Stomach (tissue), 8 donors: ENCODE measurements at regions not wholly inside any gene's neighbourhood (a gene's known extent, or its start where the extent isn't known, plus 50 kb on each side); places are given as distances from the start of the nearest gene placed in this dataset.
"Not testable (repeated sequence)": the region's sequence is repeated elsewhere in the genome, so short reads cannot be mapped to it uniquely, and the experiment has no call there.

Experiments used
- DNase-seq, 2 donors: peaks; one replicate each; pipeline versions ENCODE4 v3.0.0 to v3.0.0-alpha.2; 2013 to 2019
- H3K27ac ChIP-seq, 5 donors: fragments of 200-600 bp in 4 of 5; sonication (generic) in 4 of 5; one replicate each; pipeline ENCODE4 v1.5.1; 2013 to 2019; ENCODE audit warnings: mild to moderate bottlenecking in 1 of 5, moderate library complexity in 1 of 5
- H3K27me3 ChIP-seq, 3 donors: fragments of 200-600 bp; sonication (generic); one replicate each; pipeline ENCODE4 v1.5.1; 2017 to 2019; ENCODE audit warnings: mixed run types in 1 of 3
- H3K36me3 ChIP-seq, 4 donors: fragments of 200-600 bp; sonication (generic); 1 replicate in 3 of 4; 2 replicates in 1 of 4; pipeline ENCODE4 v1.5.1; 2016 to 2019
- H3K4me1 ChIP-seq, 4 donors: fragments of 200-600 bp; sonication (generic); one replicate each; pipeline ENCODE4 v1.5.1; 2016 to 2019
- H3K4me3 ChIP-seq, 4 donors: fragments of 200-600 bp; sonication (generic) in 3 of 4; one replicate each; pipeline ENCODE4 v1.5.1; 2016 to 2019; ENCODE audit warnings: mild to moderate bottlenecking in 1 of 4
- H3K9me3 ChIP-seq, 4 donors: fragments of 200-600 bp; sonication (generic); one replicate each; pipeline ENCODE4 v1.5.1; 2016 to 2019
- EP300 ChIP-seq: sonication (generic); formaldehyde crosslinking; IDR thresholded peaks from one replicate; pipeline ENCODE4 v1.6.1; 2017; ENCODE audit warnings: antibody characterized with exemption
- POLR2A ChIP-seq, 4 donors: fragments of 450-650 bp; IDR thresholded peaks; one replicate each; pipeline ENCODE4 v1.6.1; 2016; ENCODE audit warnings: antibody characterized with exemption in 4 of 4, control low read depth in 2 of 4, mild to moderate bottlenecking in 1 of 4, moderate library complexity in 1 of 4
- POLR2AphosphoS5 ChIP-seq, 3 donors: sonication (generic); formaldehyde crosslinking; IDR thresholded peaks; one replicate each; pipeline ENCODE4 v1.6.1; 2016; ENCODE audit warnings: antibody characterized with exemption in 3 of 3
- WGBS, 5 donors: extraction: QIAGEN DNeasy Blood & Tissue Kit in 3 of 5; methylation state at CpG; one replicate each; pipeline versions ENCODE4 v1.1.5 to v1.1.7; 2013 to 2018; 5-methylcytosine and 5-hydroxymethylcytosine counted together
- intact Hi-C: fragments of 100-400 bp; cut with DNase I; formaldehyde crosslinking; loops from one replicate; pipeline ENCODE4 v1.15.1; 2023; ENCODE audit warnings: low total_unique reads
- TF ChIP-seq, protein P1 (sequence below), 7 experiments: fragments of 450-650 bp in 4 of 7; fragments of 200-600 bp in 3 of 7; sonication (generic) in 3 of 7; IDR thresholded peaks; one replicate each; pipeline ENCODE4 v1.5.1; 2016 to 2019; ENCODE audit warnings: antibody characterized with exemption in 7 of 7, control low read depth in 2 of 7, mild to moderate bottlenecking in 1 of 7
- donor health status: healthy with polysubstance abuse.
- donor health status: Bipolar disorder and iron deficiency.
- donor health status: healthy.

DNA sequence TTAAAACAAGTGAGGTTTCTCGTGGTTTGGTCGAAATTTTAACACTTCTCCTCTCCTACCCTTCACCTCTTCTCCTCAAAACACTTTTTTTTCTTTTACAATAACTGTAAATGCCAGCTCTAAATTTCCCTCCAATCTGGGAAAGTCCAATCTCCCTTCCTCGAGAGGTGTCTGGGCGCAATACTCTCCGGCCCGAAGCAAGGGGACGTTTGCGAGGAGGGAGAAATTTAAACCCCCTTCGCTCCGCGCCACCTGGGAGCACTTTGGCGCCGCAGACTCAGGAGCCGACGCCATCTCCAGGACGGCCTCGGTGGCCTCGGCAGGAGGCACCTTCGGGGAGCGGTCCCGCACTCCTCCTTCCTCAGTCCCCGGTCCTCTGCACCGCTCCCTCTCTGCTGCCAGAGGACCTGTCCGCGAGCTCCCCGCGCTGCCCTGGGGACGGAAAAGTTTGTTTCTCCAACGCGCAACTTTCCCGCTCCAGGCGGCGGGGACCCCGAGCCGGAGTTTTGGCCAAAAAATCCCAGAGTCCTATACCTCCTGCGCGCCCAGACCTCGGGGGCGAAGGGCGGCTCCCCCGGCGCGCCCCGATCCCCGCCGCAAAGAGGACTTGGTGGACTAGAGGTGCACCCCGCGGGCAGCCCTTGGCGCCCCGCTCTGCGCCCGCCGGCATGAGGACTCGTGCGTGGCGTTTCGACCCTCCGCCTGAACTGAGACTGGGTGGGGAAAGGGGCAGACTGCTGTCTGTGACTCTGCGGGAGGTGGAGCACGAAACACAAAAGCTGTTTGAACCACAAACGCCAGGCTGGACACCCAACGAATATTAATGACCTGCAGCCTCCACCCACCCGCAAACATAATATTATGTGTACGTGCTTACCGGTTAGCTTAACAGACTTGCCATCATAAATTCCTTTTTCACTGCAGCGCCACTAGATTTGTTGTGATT is 95.2 kb upstream of the HMGA2 start:
- DNase-seq = peak in 1 of 2 donors; percentile 55
- no peak overlapping the region for H3K27ac ChIP-seq
- H3K27me3 ChIP-seq = peaks cover 11 to 92% (median 40%) of the 10 kb centered on the region in 3 donors
- 5 to 9% (median 6%) methylated on average over 32 to 66 of the region's 66 CpGs for WGBS, 5 donors
- intact Hi-C loops = no loop called here
- peaks cover 6 to 13% (median 9%) of the 10 kb centered on the region in 4 donors for H3K4me1 ChIP-seq
- no peaks in the 10 kb centered on the region for H3K36me3 ChIP-seq
- no peaks in the 10 kb centered on the region for H3K9me3 ChIP-seq
- peak overlapping the region in 1 of 4 donors; percentile 29 for H3K4me3 ChIP-seq
- TF ChIP-seq POLR2A (IDR thresholded peaks at IDR 0.05) = no peak
- no peak for TF ChIP-seq POLR2AphosphoS5 (IDR thresholded peaks at IDR 0.05)
- TF ChIP-seq, protein P1, sequence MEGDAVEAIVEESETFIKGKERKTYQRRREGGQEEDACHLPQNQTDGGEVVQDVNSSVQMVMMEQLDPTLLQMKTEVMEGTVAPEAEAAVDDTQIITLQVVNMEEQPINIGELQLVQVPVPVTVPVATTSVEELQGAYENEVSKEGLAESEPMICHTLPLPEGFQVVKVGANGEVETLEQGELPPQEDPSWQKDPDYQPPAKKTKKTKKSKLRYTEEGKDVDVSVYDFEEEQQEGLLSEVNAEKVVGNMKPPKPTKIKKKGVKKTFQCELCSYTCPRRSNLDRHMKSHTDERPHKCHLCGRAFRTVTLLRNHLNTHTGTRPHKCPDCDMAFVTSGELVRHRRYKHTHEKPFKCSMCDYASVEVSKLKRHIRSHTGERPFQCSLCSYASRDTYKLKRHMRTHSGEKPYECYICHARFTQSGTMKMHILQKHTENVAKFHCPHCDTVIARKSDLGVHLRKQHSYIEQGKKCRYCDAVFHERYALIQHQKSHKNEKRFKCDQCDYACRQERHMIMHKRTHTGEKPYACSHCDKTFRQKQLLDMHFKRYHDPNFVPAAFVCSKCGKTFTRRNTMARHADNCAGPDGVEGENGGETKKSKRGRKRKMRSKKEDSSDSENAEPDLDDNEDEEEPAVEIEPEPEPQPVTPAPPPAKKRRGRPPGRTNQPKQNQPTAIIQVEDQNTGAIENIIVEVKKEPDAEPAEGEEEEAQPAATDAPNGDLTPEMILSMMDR (IDR thresholded peaks at IDR 0.05) = no peak
- no peak for TF ChIP-seq EP300

DNA sequence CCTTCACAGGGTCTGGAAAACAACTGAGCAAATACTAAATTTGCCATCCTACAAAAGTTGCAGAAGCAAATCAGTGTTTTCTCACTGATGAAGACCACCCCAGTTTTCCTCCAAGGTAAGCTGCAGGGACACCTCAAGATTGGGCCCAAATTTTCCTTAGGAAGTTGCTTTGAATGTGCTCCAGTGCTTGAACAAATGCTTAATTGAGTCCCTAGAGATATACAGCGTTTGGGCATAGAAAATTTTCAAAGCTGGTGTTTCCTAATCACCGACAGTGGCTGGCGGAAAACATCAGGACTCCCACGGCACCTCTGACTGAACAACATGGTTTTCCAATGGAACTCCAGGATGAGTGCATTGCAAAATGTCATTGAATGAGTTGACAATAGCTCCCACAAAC is 92.5 kb upstream of the HMGA2 start:
- TF ChIP-seq POLR2A (IDR thresholded peaks at IDR 0.05) (no peak), EP300 (no peak), POLR2AphosphoS5 (IDR thresholded peaks at IDR 0.05) (no peak)
- TF ChIP-seq, protein P1 (IDR thresholded peaks at IDR 0.05) = no peak
- H3K4me3 ChIP-seq = no peak overlapping the region
- intact Hi-C loops = no loop called here
- 77 to 87% (median 85%) methylated on average over 4 of the region's 4 CpGs for WGBS, 5 donors
- H3K4me1 ChIP-seq = peaks cover 6 to 13% (median 9%) of the 10 kb centered on the region in 4 donors
- peaks cover 11 to 78% (median 36%) of the 10 kb centered on the region in 3 donors for H3K27me3 ChIP-seq
- DNase-seq = no peak
- H3K9me3 ChIP-seq = no peaks in the 10 kb centered on the region
- no peak overlapping the region for H3K27ac ChIP-seq
- H3K36me3 ChIP-seq = no peaks in the 10 kb centered on the region

DNA sequence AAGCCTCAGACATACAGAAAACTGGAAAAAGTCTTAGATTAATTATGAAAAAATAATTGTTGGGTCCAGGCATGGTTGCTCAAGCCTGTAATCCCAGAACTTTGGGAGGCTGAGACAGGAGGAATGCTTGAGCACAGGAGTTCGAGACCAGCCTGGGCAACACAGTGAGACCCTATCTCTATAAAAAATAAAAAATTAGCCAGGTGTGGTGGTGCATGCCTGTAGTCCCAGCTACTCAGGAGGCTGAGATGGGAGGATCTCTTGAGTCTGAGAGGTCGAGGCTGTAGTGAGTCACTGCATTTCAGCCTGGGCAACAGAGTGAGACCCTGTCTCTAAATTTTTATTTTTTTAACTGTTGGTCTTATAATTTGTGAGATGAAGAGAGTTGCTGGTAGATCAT is 90.6 kb upstream of the HMGA2 start:
- H3K36me3 ChIP-seq, DNase-seq, H3K4me3 ChIP-seq, H3K9me3 ChIP-seq, intact Hi-C loops, H3K27ac ChIP-seq: not testable (repeated sequence)
- H3K4me1 ChIP-seq = peaks cover 6 to 10% (median 8%) of the 10 kb centered on the region in 4 donors
- 66 to 85% (median 77%) methylated on average over 2 of the region's 2 CpGs for WGBS, 5 donors
- H3K27me3 ChIP-seq = peaks cover 9 to 66% (median 19%) of the 10 kb centered on the region in 3 donors

DNA sequence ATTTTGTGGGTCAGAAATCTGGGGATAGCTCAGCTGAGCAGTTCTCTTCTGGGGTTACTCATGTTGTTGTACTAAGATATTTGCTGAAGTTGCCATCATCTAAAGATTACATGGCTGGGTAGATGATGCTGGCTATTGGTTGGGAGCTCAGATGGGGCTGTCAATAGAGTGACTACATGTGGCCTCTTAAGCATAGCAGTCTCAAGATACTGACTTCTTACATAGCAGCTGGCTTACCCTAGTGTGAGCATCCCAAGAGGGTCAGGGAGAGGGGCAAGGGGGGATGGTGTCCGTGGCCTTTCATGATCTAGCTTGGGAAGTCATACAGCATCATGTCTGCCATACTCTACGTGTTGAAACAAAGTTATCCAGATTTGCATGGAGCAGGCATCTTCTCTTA is 90.1 kb upstream of the HMGA2 start:
- no peak for DNase-seq
- no peak overlapping the region for H3K4me3 ChIP-seq
- no peak overlapping the region for H3K27ac ChIP-seq
- H3K36me3 ChIP-seq = no peaks in the 10 kb centered on the region
- H3K9me3 ChIP-seq = no peaks in the 10 kb centered on the region
- peaks cover 1 to 5% (median 3%) of the 10 kb centered on the region in 4 donors for H3K4me1 ChIP-seq
- TF ChIP-seq POLR2A (IDR thresholded peaks at IDR 0.05) = no peak
- TF ChIP-seq, protein P1 (IDR thresholded peaks at IDR 0.05) = no peak
- no peak for TF ChIP-seq EP300
- no peak for TF ChIP-seq POLR2AphosphoS5 (IDR thresholded peaks at IDR 0.05)
- H3K27me3 ChIP-seq = peaks cover 3 to 60% (median 14%) of the 10 kb centered on the region in 3 donors
- WGBS, 5 donors = 68 to 85% (median 73%) methylated on average over 2 of the region's 2 CpGs
- intact Hi-C loops = no loop called here

DNA sequence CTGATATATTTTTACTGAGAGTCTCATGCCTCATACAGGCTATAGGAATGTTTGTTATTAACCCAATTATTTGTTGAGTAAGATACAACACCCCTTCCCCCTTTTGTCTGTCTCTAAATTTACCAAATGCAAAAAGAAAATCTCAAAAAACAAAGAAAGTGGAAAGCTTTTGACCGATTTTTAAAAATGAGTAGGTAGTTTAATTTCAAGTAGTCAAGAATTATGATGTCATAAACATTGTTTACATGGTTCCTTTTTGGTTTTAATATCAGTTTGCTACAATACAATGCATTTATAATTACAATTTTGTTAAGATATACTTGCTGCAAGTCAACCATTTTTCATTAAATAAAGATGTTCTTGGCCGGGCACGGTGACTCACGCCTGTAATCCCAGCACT is 84.7 kb upstream of the HMGA2 start:
- no peak overlapping the region for H3K27ac ChIP-seq
- H3K9me3 ChIP-seq = no peaks in the 10 kb centered on the region
- no peak for DNase-seq
- 85 to 95% (median 94%) methylated on average over 4 of the region's 4 CpGs for WGBS, 5 donors
- no peak overlapping the region for H3K4me3 ChIP-seq
- no peaks in the 10 kb centered on the region for H3K36me3 ChIP-seq
- intact Hi-C loops = no loop called here
- peaks cover 16 to 22% (median 21%) of the 10 kb centered on the region in 4 donors for H3K4me1 ChIP-seq
- no peak for TF ChIP-seq EP300
- no peak for TF ChIP-seq POLR2A (IDR thresholded peaks at IDR 0.05)
- no peak for TF ChIP-seq POLR2AphosphoS5 (IDR thresholded peaks at IDR 0.05)
- TF ChIP-seq, protein P1 (IDR thresholded peaks at IDR 0.05) = no peak
- peaks cover 4 to 44% (median 24%) of the 10 kb centered on the region in 3 donors for H3K27me3 ChIP-seq
